DMS153 (cell line): ENCODE measurements at regions not wholly inside any gene's neighbourhood (a gene's known extent, or its start where the extent isn't known, plus 50 kb on each side); places are given as distances from the start of the nearest gene placed in this dataset.
"Not testable (repeated sequence)": the region's sequence is repeated elsewhere in the genome, so short reads cannot be mapped to it uniquely, and the experiment has no call there.

Source experiments
- DNase-seq: peaks from one replicate; lab custom pipeline; 2025; lab: John Stamatoyannopoulos, UW

DNA sequence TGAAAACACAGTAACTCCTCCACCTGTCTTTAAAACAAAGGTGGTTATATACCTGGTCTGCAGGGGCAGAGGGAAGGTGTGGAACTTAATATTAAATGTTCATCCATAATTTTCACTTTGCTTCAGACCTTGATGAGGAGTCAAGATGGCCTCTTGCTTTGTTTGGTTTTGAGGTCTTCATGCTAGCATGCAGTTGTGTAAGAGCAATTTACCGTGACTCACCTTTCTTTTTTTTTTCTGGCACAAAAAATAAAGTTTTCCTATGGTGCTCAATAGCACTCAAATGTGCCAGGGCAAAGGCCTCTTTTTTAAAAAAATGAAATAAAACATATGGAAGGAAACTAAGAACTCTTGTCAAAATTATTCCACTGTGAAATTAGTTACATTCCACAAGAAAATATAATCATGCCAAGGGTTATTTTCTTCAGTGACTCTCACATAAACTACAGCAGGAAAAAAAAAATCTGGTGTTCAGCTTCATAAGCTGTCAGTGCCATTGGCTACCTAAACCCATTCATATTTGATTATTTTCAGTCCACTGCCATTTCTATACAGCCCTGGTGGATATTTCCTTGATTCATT, 128.2 kb downstream of the SLC7A11 start:
- DNase-seq = no peak

DNA sequence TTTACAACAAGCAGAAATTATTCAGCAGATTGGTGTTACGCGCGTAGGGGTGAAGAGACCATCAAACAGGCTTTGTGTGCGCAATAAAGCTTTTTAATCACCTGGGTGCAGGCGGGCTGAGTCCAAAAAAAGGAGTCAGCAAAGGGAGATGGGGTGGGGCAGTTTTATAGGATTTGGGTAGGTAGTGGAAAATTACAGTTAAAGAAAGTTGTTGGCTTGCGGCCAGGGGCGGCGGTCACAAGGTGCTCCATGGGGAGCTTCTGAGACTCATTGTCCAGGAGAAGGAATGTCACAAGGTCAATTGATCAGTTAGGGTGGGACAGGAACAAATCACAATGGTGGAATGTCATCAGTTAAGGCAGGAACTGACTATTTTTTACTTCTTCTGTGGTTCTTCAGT, 129.3 kb downstream of the SLC7A11 start:
- DNase-seq = not testable (repeated sequence)

DNA sequence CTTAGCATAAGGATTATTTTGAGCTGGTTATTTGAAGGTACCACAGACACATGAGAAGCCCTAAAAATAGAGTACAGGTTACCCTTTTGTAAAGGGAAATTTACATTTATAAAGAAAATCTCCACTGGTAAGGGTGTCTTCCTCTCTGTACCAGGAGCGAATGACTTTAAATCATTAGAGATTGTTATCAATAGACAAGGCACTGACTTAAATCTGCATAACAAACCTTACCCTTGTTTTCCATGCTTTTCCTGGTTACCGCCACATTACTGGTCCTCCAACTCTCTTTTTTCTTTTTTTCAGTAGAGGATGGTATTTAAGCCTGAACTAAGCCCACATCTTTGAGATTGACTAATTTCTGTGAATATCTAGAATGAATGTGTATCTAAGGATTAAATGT, 129.8 kb downstream of the SLC7A11 start:
- no peak for DNase-seq

DNA sequence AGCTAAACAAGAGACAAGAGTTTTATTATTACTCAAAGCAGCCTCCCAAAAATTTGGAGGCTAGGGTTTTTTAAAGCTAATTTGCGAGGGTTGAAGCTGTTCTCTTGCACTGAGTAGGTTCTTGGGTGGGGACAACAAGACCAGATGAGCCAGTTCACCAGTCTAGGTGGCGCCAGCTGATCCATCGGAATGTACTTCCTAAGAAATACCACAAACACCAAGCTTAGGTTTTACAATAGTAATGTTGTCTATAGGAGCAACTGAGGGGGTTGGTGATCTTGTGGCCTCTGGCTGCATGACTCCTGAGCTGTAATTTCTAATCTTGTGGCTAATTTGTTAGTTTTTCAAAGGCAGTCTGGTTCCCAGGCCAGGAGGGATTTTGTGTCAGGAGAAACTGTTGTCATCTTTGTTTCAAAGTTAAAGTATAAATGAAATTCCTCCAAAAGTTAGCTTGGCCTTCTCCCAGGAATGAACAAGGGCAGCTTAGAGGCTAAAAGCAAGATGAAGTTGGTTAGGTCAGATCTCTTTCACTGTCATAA, 130.6 kb downstream of the SLC7A11 start:
- DNase-seq = no peak

DNA sequence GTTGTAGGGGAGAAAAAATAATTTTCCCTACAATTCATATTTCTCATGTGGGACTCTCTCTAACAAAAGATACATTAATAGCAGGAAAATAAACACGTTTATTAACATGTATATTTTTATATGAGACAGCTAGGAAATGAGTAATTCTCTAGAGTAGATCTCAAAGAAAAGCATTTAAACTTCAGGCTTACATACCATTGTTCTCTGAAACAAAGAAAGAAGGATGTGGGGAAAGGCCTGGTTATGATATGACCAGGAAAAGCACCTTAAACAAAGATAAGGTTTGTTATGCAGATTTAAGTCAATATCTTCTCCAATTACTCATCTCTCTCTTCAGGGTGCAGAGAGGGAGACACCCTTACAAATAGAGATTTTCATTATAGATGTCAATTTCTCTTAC, 131.3 kb downstream of the SLC7A11 start:
- DNase-seq = no peak

DNA sequence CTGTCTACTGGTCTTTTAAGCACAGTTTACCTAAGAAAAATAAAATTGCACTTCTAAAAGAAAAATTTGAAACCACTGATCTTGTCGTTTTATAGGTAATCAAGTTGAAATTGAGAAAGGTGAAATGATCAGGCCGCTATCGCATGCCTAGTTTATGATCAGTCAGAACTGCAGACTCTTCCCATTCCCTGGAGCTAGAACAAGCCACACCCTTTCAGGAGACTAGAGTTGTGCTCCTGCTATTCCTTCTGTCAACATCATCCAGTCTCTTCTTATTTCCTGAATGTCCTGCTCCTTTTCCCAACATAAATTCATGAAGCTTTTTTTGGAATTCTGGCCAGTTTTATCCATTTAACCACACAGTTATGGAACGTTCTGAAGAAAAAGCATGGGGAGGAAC, 135.1 kb downstream of the SLC7A11 start:
- DNase-seq = no peak

DNA sequence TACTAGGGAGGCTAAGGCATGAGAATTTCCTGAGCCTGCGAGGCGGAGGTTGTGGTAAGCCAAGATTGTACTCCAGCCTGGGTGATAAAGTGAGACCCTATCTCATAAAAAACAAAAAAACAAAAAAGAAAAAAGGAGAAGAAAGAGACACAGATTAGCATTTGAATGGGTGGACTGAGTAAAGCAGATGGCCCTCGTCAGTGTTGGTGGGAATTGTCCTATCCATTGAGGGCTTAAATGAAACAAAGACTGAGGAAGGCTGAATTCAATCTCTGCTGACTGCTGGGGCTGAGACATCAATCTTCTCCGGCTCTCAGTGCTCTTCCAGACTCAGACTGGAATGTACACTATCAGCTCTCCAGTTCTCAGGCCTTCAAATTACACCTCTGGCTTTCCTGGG, 136.8 kb downstream of the SLC7A11 start:
- DNase-seq = no peak

DNA sequence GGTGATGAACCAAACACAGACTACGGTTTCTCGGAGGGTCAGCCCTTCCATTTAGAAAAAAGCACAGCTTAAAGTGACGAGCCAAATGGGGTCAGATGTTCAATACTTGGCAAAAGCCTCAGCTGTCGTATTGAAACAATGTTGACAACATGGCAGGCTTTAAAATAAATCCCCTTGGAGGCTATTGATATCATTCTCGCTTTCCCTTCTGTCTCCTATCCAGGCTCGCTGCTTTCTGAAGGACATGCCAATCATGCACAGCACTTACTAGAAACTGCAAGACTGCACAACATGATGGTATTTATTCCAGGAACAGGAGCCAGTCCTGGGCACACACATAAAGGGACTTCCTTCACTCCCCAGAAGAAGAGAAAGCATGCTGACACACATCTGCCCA, 137.9 kb downstream of the SLC7A11 start:
- no peak for DNase-seq

DNA sequence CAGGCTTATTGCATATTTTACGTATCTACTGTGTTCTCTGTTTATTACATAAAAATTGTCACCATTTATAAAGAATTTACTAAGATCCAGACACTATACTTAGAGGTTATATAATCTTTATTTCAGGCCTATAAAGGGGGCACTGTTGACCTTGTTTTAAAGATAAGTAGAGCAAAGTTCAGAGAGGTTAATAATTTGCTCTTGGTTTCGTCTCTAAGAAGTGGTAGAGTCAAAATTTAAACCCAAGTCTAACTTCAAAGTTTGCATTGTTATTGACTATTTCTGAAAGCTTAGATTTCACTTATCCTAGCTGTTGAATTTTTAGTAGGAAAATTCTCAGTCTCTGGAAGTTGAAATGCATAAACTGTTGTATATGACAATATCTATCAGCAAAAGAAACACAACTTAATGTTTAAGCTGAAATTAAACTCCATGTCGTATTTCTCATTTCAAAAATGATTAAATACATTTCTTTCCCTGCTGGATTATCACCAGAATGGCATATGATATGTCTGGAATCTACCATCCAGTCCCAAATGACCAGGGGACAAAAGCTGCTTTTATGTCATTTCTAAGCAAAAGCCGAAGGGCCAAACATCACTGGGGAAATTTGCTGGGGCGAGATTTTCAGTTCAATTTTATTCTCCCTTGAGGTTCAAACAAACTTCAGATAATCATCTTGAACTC, 138.4 kb downstream of the SLC7A11 start:
- no peak for DNase-seq

DNA sequence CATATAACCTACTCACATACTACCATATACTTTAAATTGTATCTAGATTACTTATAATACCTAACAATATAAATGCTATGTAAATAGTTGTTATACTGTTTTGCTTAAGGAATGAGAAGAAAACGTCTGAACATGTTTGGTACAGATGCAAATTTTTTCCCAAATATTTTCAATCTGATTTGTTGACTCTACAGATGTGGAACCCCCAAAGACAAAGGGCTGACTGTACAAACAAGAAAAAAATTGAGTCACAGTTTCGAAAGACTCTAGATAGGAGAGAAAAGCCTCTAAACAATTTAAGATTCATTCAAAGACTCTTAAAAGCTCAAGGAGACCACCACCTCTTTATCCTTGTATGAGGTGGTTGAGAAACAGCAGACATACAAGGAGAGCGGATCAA, 142.8 kb downstream of the SLC7A11 start:
- no peak for DNase-seq

DNA sequence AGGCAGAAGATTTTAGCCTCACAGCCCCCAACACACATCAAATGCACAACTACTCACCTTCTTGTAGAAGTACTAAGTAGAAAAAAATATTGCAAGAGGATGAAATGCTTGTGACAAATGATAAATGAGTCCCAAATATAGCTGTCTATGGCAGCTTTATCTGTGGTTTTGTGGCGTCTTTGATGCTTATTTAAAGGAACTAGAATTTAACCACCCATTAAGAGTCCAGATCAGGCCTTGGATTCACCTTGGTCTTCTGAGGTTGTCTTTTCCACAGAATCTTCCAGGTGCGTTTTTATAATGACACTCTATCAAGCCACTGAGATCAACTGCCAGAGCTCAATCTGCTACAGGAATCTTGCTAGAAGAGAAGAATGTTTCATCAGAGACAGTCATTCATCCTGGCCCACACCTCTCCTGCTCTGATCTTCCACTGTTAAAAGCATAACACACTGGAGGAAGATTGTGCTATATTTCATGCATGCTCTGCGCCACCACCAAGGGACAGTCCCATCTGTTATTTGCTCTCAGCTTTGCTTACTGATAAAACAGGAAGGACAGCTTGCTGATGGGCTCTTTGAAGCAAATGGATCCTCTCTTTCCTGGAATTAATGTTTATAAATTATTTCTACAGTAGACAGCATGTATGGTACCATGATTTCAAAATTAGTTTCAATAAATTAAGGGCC, 144.1 kb downstream of the SLC7A11 start:
- DNase-seq = peak; percentile 53

DNA sequence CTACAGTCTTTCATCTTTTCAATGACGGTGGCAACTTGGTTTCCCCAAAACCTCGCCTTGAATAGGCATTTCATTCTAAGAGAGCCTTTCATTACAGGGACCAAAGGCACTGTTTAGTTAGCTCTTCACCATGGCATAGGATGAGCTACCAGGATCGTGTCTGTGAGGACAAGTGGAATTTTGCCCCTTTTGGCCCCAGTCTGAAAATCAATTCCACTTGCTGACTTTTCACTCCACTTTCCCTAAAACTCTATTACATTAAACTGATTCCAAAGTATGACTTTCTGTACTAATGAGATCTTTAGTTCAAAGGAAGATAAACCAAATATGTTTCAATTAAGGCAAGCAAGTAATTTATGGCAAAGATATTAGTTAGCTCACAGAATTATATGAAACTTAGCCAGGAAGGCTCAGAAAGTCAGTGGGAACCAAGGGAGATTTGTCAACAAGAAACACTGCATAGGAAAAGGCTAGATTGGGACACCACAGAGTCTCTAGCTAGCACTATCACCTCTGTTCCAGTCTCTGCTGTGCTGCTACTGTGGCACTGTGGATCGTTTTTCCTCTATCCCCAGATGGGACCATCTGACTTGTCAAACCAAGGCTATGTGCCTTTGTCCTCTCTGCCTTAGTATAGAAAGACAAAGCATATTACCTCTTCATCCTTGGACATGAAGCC, 145.6 kb downstream of the SLC7A11 start:
- DNase-seq = no peak

DNA sequence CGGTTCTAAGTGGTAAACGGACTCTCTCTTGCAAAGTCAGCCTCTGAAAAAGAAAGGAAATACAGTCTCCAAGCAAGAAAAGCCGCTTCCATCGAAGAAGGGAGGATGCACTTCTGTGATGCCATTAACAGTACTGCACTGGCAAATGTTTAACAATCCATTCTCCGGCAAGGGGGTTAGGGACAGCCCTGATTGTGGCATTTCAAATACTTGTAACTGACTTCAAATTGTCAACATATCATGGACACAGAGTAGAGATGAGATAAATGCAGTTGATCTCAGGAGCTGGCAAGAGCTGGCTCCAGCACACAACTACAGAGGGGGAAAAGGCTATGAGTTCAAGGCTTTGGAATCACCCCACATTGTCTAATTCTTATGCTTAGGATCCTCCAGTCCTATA, 146.8 kb downstream of the SLC7A11 start:
- DNase-seq = no peak

DNA sequence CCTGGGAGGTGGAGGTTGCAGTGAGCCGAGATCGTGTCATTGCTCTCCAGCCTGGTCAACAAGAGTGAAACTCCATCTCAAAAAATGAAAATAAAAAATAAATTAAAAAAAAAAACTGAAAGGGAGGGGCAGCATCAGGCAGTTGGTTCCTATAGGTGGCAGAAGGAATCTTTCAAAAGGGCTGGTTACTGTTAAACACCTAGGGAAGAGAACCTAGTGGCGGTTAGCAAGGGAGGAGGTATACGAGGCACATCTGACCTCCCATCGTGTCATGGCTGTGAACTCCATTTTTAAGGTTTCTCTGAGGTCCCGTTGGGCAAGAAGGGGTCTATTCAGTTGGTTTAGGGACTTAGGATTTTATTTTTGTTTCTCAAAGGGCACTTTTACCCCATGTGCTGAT, 150.1 kb downstream of the SLC7A11 start:
- DNase-seq = no peak

DNA sequence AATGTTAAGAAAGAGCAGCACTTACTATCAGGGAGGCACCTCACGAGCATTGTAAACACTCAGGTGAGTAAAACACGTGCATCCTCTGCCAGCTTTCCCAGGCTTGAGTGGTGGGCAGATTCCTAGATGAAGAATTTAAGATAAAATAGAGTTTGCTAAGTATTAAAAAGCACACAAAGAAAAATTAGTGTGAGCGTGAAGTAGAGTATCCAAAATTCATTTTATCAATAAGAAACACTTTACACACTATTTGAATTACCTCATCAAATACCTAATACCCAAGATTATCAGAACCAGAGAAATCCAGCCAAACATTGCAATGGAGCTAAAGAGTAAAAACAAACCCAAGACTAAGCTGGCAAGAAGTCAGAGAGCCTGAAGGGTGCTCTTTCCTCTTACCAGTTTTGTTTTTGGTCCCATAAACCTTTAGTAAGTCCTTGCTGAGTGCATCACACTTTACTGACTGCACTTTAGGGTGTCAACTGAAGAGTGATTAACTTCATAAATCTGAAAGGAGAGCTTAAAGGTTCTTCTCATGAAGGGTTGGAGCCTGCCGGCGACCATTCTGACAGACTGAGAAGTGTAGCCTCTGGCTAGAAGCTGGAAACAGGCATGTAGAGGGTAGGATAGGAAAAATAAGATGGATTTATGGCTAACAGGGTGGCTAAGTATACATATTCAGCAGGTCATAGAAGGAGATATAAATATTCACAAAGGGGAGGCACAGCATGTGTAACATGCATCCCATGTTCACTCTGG, 151.1 kb downstream of the SLC7A11 start:
- no peak for DNase-seq

DNA sequence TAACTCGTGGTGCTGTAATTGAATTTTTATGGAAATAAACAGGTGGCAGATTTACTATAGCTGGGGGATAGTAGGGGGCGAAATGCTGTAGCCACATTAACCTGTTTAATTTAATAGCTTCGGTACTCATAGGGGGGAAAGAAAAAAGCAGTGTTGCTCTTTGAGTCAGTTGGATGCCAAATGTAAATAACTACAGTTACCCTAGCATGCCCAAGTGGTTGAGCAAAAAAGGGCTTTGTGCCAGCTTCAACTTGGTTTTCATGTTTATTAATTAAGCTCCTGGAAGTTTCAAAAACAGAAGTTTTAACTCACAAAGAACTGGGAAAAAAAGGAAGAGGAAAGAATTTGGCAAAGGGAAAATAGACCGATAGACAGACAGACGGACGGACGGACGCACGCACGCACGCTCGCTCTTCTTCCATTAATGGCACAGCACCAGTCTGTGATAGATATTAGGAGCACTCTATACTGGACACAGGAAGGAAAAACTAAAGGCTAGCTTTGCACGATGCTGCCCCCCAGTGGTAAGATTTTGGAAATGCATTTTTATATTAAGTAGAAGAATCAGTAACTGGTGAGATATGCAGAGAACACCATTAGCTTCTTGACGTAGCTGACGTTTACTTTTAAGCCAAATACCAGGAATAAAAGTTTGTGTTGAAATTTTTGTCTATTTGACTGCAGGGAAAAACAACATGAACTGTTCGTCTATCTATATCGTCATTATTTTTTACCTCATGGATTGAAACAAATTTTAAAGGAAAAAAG, 151.8 kb downstream of the SLC7A11 start:
- DNase-seq = peak; percentile 77

DNA sequence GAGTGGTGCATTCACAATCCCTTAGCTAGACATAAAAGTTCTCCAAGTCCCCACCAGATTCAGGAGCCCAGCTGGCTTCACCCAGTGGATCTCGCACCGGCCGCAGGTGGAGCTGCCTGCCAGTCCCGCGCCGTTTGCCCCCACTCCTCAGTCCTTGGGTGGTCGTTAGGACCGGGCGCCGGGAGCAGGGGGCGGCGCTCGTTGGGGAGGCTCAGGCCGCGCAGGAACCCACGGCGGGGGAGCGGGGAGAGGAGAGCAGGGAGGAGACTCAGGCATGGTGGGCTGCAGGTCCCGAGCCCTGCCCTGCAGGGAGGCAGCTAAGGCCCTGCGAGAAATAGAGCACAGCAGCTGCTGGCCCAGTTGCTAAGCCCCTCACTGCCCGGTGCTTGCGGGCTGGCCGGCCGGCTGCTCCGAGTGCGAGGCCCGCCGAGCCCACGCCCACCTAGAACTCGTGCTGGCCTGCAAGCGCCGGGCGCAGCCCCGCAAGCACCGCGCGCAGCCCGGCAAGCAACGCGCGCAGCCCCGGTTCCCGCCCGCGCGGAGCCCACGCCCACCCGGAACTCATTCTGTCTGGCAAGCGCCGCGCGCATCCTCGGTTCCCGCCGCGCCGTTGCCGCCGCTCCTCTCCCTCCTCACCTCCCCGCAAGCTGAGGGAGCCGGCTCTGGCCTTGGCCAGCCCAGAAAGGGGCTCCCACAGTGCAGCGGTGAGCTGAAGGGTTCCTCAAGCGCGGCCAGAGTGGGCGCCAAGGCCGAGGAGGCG, 153.5 kb downstream of the SLC7A11 start:
- DNase-seq = no peak

DNA sequence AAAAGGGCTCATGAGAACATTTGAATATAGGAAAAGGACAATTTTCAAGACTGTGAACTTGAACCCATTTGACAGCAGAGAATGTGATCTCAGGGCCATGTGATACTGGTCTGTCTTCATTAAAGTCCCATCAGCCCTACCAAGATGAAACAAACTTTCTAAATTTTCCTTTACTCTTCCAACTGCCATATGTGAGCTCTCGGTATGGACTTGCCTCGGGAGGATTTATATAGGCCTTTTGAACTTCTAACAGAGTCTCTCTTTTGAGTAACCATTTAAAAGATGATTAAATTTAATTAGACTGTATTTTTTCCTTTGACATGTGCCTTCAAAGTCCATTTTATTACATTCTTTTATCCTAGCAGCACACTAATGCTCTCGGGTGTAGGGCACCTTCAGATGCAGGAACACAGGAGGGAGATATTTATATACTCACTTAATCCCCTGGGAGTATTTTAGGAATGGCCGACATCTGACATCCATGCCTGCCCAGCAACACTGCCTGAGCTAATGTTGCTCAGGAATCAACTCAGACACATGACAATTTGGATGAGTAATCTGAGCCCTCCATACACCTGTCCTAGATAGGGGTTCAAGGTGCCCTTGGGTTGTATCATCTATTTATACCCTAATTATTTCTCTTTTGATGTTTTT, 155.0 kb downstream of the SLC7A11 start:
- DNase-seq = no peak

DNA sequence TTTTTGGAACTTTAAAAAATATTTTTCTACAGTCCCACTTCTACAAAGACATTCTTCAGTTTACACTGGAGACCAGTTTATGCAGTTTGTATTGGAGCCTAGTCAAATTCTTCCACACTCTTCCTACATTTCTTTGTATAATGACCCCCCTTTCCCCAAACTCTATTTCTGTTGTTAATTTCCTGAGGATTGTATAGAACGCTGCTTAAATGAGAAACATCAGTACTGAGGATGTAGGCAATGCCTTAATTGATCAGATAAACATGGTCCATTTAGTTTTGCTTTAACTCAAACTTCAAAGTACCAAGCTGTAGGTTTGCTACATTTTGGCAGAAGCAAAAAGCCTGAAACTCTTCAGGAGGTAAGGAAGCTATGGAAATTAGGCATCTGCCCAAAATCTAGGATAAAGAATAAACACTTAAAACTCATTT, 155.5 kb downstream of the SLC7A11 start:
- no peak for DNase-seq
